ENCODE measurements at regions not wholly inside any gene's neighbourhood (a gene's known extent, or its start where the extent isn't known, plus 50 kb on each side); places are given as distances from the start of the nearest gene placed in this dataset.
A peak's percentile ranks its signal among the peaks of the same experiment; 100 is the strongest.

- DNase-seq (ENCODE audit: low read depth): no peak
- no peak for TF ChIP-seq MYC (IDR thresholded peaks at IDR 0.05; ENCODE audit: low read depth, low read length)
- no peak for TF ChIP-seq MAX (IDR thresholded peaks at IDR 0.05; ENCODE audit: low read depth, low read length)
- no peak for TF ChIP-seq CTCF (IDR thresholded peaks at IDR 0.05; ENCODE audit: low read depth, low read length)
- no peak for TF ChIP-seq POLR2A (IDR thresholded peaks at IDR 0.05; ENCODE audit: extremely low read depth, insufficient read length)
- no peak overlapping the region for H3K4me3 ChIP-seq (ENCODE audit: low read depth, low read length)
Observed at GRCh38 chr2:187922846-187923245, 368.6 kb upstream of the TFPI start.

- no peak overlapping the region for H3K4me3 ChIP-seq (ENCODE audit: low read depth, low read length)
- no peak for DNase-seq (ENCODE audit: low read depth)
- TF ChIP-seq MYC (IDR thresholded peaks at IDR 0.05; ENCODE audit: low read depth, low read length): no peak
Observed at GRCh38 chr2:187924293-187924692, 367.4 kb upstream of the GULP1 start.

GRCh38 chr2:187934236-187934635, 357.4 kb upstream of the GULP1 start:
- H3K4me3 ChIP-seq (ENCODE audit: low read depth, low read length): no peak overlapping the region
- TF ChIP-seq CTCF (IDR thresholded peaks at IDR 0.05; ENCODE audit: low read depth, low read length) (no peak), MAX (IDR thresholded peaks at IDR 0.05; ENCODE audit: low read depth, low read length) (no peak), MYC (IDR thresholded peaks at IDR 0.05; ENCODE audit: low read depth, low read length) (no peak), POLR2A (IDR thresholded peaks at IDR 0.05; ENCODE audit: extremely low read depth, insufficient read length) (no peak)
- no peak for DNase-seq (ENCODE audit: low read depth)

- no peak overlapping the region for H3K4me3 ChIP-seq (ENCODE audit: low read depth, low read length)
- no peak for DNase-seq (ENCODE audit: low read depth)
- no peak for TF ChIP-seq POLR2A (IDR thresholded peaks at IDR 0.05; ENCODE audit: extremely low read depth, insufficient read length)
- TF ChIP-seq MYC (IDR thresholded peaks at IDR 0.05; ENCODE audit: low read depth, low read length): no peak
- no peak for TF ChIP-seq MAX (IDR thresholded peaks at IDR 0.05; ENCODE audit: low read depth, low read length)
- TF ChIP-seq CTCF (IDR thresholded peaks at IDR 0.05; ENCODE audit: low read depth, low read length): no peak
Observed at GRCh38 chr2:187934692-187935091, 357.0 kb upstream of the GULP1 start.

GRCh38 chr2:187935126-187935525, 356.5 kb upstream of the GULP1 start:
- no peak overlapping the region for H3K4me3 ChIP-seq (ENCODE audit: low read depth, low read length)
- DNase-seq (ENCODE audit: low read depth): no peak
- TF ChIP-seq MYC (IDR thresholded peaks at IDR 0.05; ENCODE audit: low read depth, low read length) (no peak), CTCF (IDR thresholded peaks at IDR 0.05; ENCODE audit: low read depth, low read length) (no peak), POLR2A (IDR thresholded peaks at IDR 0.05; ENCODE audit: extremely low read depth, insufficient read length) (no peak), MAX (IDR thresholded peaks at IDR 0.05; ENCODE audit: low read depth, low read length) (no peak)

- DNase-seq (ENCODE audit: low read depth): peak; percentile 21
Observed at GRCh38 chr2:187936228-187936627, 355.4 kb upstream of the GULP1 start.

More at GRCh38 chr2:187936228-187936627, 355.4 kb upstream of the GULP1 start:
- H3K4me3 ChIP-seq (ENCODE audit: low read depth, low read length): no peak overlapping the region
- TF ChIP-seq MAX (IDR thresholded peaks at IDR 0.05; ENCODE audit: low read depth, low read length) (no peak), POLR2A (IDR thresholded peaks at IDR 0.05; ENCODE audit: extremely low read depth, insufficient read length) (no peak), CTCF (IDR thresholded peaks at IDR 0.05; ENCODE audit: low read depth, low read length) (no peak), MYC (IDR thresholded peaks at IDR 0.05; ENCODE audit: low read depth, low read length) (no peak)

All from NB4 (cell line).